CD4-positive, alpha-beta T cell treated with Interleukin-6 at 100 ng/mL for 8 hours (primary cell): ENCODE measurements at regions not wholly inside any gene's neighbourhood (a gene's known extent, or its start where the extent isn't known, plus 50 kb on each side); places are given as distances from the start of the nearest gene placed in this dataset.

Source experiments
- DNase-seq: peaks from one replicate; pipeline ENCODE4 v3.0.0-alpha.2; 2020; ENCODE audit warnings: mixed read lengths, low spot score

- no peak for DNase-seq
Measured at GRCh38 chr21:25375675-25376074, 231.6 kb downstream of the MRPL39 start.

DNA sequence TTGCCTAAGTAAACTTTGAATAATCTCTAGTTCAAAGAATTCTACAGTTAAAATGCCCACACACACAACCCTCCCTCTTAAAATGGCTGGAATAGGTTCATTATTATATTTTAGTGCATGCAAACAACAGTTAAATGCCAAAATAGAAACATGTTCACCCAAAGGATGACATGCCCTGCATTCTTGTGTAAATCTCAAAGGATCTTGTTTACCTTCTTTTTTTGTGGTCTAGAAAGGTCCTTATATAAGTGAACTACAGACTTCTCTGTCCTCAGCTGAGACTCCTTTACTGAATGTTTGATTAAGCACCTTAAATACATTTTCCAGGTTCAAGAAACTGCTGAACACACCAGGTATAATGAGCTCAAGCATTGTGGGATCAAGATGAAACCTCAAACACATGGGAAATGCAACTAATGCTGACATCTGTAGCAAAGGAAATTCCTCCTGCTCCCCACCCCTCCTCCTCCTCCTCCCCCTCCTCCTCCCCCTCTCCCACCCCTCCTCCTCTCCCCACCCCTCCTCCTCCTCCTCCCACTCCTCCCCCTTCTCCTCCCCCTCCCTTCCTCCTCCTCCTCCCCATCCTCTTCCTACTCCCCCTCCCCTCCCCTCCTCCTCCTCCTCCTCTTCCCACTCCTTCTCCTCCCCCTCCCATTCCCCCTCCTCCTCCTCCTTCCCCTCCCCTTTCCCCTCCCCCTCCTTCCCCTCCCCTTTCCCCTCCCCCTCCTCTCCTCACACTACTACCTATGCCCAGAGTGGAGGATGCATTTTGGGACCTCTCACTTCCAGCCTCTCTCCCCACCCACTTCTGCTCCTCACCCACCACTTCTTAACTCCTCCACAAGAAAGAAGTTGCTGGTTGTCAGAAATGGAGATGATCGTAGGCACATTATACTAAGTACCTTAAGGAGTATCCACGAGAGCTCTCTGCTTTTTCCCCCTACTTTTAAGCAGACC, 233.9 kb downstream of the MRPL39 start:
- no peak for DNase-seq

DNA sequence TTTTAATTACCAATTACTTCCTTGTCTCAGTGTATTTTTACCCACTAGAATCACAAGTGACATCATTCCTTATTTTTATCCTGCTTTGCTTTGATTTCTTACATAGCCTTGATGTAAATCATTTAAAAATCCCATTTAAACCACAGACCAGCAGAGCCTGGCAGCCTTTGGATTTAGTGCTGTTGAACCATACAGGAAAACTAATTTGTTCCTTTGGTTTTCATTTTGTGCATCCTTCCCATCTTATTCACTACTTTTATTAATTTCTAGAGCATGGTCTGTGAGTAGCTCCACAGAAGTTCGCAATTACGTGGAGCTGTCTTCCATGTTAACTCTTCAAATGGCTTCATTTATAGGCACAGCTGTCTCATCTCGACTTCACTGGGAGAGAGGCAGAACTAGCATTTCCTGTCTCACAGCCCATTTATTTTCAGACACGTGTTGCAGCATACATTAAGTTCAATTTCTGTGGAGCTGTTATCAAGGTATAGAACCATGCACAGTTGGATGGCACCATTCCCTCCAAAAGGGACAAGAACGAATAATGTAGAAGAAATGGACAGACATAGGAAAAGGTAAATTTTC, 235.3 kb downstream of the MRPL39 start:
- DNase-seq = no peak

DNA sequence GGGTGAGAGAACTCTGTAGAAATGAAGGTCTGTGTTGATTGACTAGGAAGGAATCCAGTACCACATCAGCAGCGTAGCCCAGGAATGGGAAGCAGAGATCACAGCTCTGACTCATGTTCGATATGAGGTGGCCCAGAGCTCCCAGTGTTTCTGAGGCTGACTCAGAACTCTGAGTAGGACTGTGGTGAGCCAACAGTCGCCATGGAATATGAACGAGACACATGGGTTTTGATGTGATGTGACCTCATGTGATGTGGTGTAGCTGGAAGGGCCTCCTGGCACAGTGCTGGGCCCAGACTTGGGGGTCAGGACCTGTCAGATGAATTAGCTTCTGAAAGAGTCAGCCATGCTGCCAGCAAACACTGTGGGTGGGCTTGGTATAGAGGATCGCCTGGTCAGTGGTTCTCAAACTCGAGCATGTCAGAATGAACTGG, 237.0 kb downstream of the MRPL39 start:
- DNase-seq = no peak

DNA sequence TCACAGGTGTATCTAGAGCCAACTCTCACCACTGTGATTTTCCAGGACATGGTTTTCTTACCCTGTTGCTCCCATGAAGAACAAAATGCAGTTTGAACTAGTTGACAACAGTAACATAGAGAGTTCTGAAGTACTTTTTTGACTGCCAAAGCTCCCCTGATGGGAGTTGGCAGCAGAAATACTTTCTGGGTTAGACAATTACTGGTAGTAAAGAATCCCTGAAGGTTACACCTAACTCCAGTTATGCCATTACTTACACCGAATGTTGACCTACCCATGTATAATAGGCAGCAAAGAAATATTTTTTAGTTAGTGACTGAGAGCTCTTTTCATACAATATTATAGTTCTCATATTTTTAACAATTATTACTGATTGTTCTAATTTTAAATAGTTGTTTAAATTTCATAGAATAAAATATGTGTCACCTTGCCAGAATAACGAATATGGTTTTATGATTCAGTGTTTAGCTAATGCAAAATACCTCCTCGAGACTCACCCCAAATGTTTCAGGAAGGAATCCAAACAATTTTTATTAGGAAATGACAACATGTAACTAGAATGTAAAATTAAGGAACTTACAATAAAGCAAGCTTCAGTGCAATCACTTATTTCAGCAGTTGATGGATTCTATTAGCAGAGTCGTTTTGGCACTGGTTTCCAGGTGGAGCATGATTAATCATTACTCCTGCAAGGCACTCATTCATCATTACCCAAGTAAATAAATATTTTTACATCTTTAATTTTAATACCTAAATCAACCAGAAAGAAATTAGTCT, 237.6 kb downstream of the MRPL39 start:
- DNase-seq = no peak

- no peak for DNase-seq
Measured at GRCh38 chr21:25368531-25368930, 238.8 kb downstream of the MRPL39 start.

GRCh38 chr21:25366116-25366515, 241.2 kb downstream of the MRPL39 start:
- no peak for DNase-seq

GRCh38 chr21:25362375-25363267, 244.7 kb downstream of the MRPL39 start:
- no peak for DNase-seq

GRCh38 chr21:25361765-25362164, 245.5 kb downstream of the MRPL39 start:
- no peak for DNase-seq

- DNase-seq = no peak
Measured at GRCh38 chr21:25361097-25361496, 246.2 kb downstream of the MRPL39 start.

DNA sequence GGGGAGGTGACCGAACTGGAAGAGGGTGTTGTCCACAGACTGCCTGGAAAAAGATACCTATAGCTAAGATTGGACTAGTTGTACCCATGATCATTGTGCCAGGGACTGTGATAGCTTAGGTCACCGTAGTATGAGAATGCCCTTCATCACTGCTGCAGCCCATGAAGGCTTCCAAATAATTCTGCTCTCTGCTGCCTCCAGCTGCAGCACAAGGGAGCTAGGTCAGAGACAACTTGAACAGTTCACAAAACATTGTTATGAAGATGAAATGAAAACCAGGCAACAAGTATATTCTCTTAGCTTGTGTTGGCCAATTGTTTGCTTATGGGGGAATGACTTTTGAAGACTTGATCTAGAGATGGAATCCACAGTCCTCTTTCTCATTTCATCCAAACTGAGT, 246.7 kb downstream of the MRPL39 start:
- no peak for DNase-seq

GRCh38 chr21:25359724-25360123, 247.6 kb downstream of the MRPL39 start:
- no peak for DNase-seq

GRCh38 chr21:25350056-25350455, 257.2 kb downstream of the MRPL39 start:
- no peak for DNase-seq

- DNase-seq = no peak
Measured at GRCh38 chr21:25343774-25344545, 263.3 kb downstream of the MRPL39 start.

DNA sequence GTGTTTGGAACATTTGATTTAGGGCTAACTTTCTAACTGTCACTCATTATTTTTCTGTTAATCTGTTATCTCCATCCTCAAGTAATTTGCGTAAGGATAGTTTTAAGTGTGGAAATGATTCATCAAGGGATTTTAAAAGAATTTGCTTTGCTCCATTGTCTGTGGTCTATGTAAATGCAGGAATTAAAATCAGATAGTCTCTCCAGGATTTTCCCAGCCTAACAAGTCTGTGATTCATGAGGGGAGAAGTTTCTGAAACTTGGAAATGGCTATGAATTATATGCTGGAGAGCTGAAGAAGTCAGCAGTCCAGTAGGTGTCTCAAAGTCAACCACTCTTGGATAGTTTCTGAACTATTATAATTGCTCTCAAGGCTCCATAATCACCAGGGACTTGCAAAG, 264.5 kb downstream of the MRPL39 start:
- DNase-seq = no peak

GRCh38 chr21:25341981-25342380, 265.3 kb downstream of the MRPL39 start:
- DNase-seq = no peak

DNA sequence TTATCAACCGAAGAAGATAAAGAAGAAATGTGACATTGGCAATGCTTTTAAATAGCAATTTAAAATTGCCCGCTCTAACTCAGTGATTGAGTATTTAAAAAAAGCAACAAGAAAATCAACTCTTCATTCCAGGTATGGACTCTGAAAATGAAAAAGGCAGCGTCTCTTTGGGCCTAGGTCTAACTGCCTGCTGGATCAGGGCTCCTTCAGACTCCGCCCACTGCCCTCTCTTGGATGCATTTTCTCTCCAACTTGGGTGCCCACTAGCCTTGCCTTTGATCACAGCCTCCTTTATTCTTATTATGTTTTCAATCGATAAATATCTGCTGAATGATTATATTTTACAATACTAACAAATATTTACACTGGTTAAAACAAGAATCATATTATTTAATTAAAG, 268.9 kb downstream of the MRPL39 start:
- no peak for DNase-seq

DNA sequence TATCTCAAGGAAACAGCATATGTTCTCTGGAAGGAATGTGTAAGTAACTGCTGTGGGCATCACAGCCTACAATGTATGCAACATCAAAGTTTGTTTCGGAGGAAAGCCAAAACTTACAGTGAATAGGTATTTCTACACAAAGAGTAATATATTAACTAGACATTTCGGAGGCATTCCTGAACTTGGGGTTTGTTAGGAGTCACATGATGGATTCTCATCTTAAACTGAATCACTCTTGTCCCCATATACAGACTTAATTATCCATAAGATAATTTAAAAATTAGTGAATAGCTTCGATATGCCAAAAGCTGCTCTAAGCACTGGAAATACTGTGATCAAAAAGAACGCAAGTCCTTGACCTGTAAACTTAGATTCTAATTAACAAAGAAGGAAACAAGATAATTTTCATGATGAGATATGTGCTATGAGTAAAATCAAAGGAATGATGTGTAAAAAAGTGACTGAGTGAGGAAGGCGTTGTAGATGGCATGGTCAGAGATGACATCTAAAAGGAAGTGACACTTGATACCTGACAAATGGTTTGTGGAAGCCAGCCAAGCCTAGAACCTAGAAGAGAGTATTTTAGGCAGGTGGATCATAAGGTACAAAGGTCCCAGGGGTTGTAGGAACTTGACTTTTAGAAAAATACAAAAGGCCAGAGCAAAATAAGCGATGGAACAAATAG, 273.1 kb downstream of the MRPL39 start:
- no peak for DNase-seq

GRCh38 chr21:25331286-25331685, 276.0 kb downstream of the MRPL39 start:
- DNase-seq = no peak

DNA sequence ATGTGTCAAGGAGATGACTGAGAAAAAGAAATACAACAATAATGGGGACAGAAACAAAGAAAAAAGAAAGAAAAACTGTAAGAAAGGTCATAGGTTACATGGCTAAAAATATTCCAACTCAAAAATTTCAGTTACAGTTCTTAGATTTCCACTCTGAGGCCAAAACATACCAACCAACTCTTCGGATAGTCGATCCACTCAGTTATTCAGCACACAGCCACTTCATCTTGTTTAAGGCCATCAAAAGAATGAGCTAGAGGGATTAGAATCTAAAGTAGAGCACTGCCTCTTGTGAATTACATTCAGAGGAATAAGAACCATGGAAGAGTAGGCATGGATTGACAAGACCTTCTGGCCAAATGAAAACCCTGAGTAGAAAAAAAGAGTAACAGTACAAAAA, 277.0 kb downstream of the MRPL39 start:
- no peak for DNase-seq
